Stimulated activated naive B cell treated with anti-CD40 and anti-IgM and Interleukin-4, amounts not matched to agents 10 μg/mL and 1 μg/mL and 100 μg/mL, for 72 hours (primary cell): ENCODE measurements at regions not wholly inside any gene's neighbourhood (a gene's known extent, or its start where the extent isn't known, plus 50 kb on each side); places are given as distances from the start of the nearest gene placed in this dataset.

Source experiments
- ATAC-seq, 2 donors: fragments of 150-1000 bp; cut with Tn5 transposase; replicated peaks; 2 replicates each; pipeline ENCODE4 v1.10.0; 2021; ENCODE audit warnings: moderate library complexity in 1 of 2
- DNase-seq: peaks from one replicate; pipeline ENCODE4 v3.0.0; 2021
- H3K27ac Mint-ChIP-seq: one replicate; pipeline ENCODE4 v1.8.0; 2022; ENCODE audit warnings: mild to moderate bottlenecking, mixed read lengths
- H3K27me3 Mint-ChIP-seq, 2 donors: one replicate each; pipeline ENCODE4 v1.8.0; 2022; ENCODE audit warnings: mixed read lengths in 2 of 2
- H3K36me3 Mint-ChIP-seq, 2 donors: one replicate each; pipeline ENCODE4 v1.8.0; 2022; ENCODE audit warnings: mixed read lengths in 2 of 2, mild to moderate bottlenecking in 1 of 2
- H3K4me1 Mint-ChIP-seq, 2 donors: one replicate each; pipeline ENCODE4 v1.8.0; 2022; ENCODE audit warnings: mixed read lengths in 2 of 2, mild to moderate bottlenecking in 1 of 2
- H3K4me3 Mint-ChIP-seq, 2 donors: one replicate each; pipeline ENCODE4 v1.8.0; 2022; ENCODE audit warnings: mild to moderate bottlenecking in 2 of 2, mixed read lengths in 2 of 2, moderate library complexity in 1 of 2
- H3K9me3 Mint-ChIP-seq, 2 donors: one replicate each; pipeline ENCODE4 v1.8.0; 2022; ENCODE audit warnings: mixed read lengths in 2 of 2, mild to moderate bottlenecking in 1 of 2

DNA sequence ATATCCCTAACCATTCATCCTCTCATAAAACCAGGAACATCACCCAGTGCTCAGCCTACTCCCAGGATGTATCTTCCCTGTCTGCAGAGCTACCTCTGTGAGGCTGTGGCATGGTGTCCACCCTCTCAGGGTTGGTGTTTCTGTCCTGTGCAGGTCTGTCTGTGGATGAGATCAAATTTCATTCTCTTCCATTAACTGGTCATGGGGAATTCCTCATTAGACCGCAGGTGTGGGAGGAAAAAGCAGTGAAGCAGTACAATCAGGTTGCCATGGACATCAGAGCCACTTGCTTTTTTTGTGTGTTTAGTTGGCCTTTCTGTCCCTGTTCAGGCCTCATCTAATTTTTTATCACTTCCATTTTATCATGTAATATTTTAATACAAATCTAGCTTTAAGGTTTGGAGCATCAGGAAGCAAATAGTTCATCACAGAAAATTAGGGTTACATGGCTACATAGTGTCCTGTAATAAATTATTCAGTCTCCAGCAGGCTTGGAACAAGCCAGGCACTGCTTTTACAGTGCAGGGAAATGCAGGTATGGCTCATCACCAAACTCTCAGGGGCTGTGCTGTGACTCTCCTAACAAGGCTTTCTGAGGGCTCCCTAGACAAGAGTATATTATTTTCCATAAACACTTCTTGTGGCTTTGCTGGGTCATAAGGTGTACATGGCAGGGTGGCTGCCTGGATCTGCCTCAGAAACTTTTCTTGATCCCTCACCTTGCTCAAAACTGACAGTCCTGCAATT lies 594.9 kb upstream of the IGFBP3 start:
- Mint-ChIP-seq H3K9me3 (peaks cover 0 to 7% of the 10 kb centered on the region in 2 donors), H3K27ac (no peak overlapping the region), H3K36me3 (no peaks in the 10 kb centered on the region), H3K4me3 (no peak overlapping the region), H3K27me3 (no peaks in the 10 kb centered on the region), H3K4me1 (no peaks in the 10 kb centered on the region)
- ATAC-seq (no peak), DNase-seq (no peak)

DNA sequence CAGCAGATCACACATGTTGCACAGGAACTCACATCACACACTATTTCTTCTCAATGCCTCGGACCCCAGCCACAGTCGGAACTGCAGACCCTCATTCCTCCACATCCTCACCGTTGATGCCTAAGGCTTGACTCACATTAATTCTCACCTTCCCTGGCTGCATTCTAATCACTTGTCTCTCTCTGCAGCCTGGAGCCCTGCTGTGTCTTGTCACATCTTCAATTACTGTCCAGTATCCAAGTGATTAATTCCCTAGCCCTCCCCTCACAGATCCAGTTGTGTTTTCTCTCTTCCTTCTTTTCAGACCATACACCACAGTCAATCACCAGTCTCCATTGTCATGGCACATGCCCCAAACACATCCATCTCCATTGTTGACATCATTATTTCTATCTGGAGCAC lies 592.4 kb upstream of the IGFBP3 start:
- H3K27ac Mint-ChIP-seq, result no peak overlapping the region
- no peaks in the 10 kb centered on the region for H3K4me1 Mint-ChIP-seq
- H3K4me3 Mint-ChIP-seq, result no peak overlapping the region
- no peaks in the 10 kb centered on the region for H3K27me3 Mint-ChIP-seq
- H3K9me3 Mint-ChIP-seq, result peaks cover 0 to 7% of the 10 kb centered on the region in 2 donors
- ATAC-seq (no peak), DNase-seq (no peak)
- H3K36me3 Mint-ChIP-seq, result no peaks in the 10 kb centered on the region

GRCh38 chr7:46512891-46513413 lies 591.9 kb upstream of the IGFBP3 start:
- Mint-ChIP-seq H3K27me3 (no peaks in the 10 kb centered on the region), H3K4me1 (no peaks in the 10 kb centered on the region), H3K9me3 (peaks cover 0 to 6% of the 10 kb centered on the region in 2 donors), H3K4me3 (no peak overlapping the region), H3K27ac (no peak overlapping the region), H3K36me3 (no peaks in the 10 kb centered on the region)
- DNase-seq (no peak), ATAC-seq (no peak)

GRCh38 chr7:46511442-46512215 lies 590.6 kb upstream of the IGFBP3 start:
- DNase-seq, result no peak
- Mint-ChIP-seq H3K4me3 (no peak overlapping the region), H3K9me3 (peaks cover 0 to 7% of the 10 kb centered on the region in 2 donors), H3K4me1 (no peaks in the 10 kb centered on the region), H3K27me3 (no peaks in the 10 kb centered on the region), H3K27ac (no peak overlapping the region), H3K36me3 (no peaks in the 10 kb centered on the region)
- ATAC-seq, result no peak

DNA sequence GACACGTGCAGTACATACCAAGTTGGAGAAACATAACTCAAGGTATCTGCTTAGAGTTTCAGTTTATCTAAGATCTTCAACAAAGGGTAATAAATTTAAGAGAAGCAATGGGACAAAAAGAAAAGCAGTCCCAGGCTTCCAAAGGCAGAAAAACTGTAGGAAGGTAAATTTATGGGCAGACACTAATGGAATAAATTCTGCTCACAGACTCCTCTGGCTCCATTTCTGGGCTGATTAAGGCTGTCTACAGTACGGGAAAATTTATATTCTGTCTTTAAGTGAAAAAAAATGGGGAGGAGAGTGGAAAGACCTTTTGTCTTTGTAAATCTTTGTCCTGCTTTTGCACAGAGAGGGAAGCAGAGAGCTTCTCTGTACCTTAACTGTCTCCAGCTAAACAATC lies 587.5 kb upstream of the IGFBP3 start:
- no peak for ATAC-seq
- H3K36me3 Mint-ChIP-seq, result no peaks in the 10 kb centered on the region

GRCh38 chr7:46507560-46507959 lies 586.5 kb upstream of the IGFBP3 start:
- H3K4me3 Mint-ChIP-seq, result no peak overlapping the region
- H3K9me3 Mint-ChIP-seq, result peaks cover 10 to 16% of the 10 kb centered on the region in 2 donors
- no peak overlapping the region for H3K27ac Mint-ChIP-seq
- DNase-seq, result no peak
- no peaks in the 10 kb centered on the region for H3K36me3 Mint-ChIP-seq
- H3K27me3 Mint-ChIP-seq, result no peaks in the 10 kb centered on the region
- no peak for ATAC-seq
- H3K4me1 Mint-ChIP-seq, result no peaks in the 10 kb centered on the region

More for the DNA sequence above, 587.5 kb upstream of the IGFBP3 start:
- DNase-seq, result no peak
- Mint-ChIP-seq H3K4me1 (no peaks in the 10 kb centered on the region), H3K4me3 (no peak overlapping the region), H3K27me3 (no peaks in the 10 kb centered on the region), H3K9me3 (peaks cover 10 to 16% of the 10 kb centered on the region in 2 donors), H3K27ac (no peak overlapping the region)

- DNase-seq, result no peak
- Mint-ChIP-seq H3K4me1 (no peaks in the 10 kb centered on the region), H3K36me3 (no peaks in the 10 kb centered on the region), H3K4me3 (no peak overlapping the region), H3K27me3 (no peaks in the 10 kb centered on the region), H3K27ac (no peak overlapping the region), H3K9me3 (peaks cover 14 to 17% of the 10 kb centered on the region in 2 donors)
- no peak for ATAC-seq
Observed at GRCh38 chr7:46494441-46494840, 573.4 kb upstream of the IGFBP3 start.

DNA sequence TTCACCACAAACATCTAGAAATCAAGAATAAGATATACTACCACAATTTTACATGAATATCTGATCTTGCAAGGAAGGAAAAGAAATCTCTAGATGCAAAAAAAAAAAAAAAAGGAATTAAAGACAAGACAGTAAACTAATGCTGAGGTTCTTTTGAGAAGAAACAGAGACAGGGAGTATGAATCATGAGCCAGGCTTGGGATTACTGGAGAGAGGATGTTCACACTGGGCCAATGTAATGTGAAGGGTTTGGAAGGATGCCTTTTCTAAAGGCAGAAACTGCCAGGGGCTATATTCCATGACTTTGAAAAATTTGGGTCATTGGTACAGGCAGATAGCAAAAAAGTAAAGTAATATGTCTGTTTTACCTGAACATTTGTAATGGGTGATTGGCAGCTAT lies 573.0 kb upstream of the IGFBP3 start:
- no peak for ATAC-seq
- Mint-ChIP-seq H3K9me3 (peaks cover 14% of the 10 kb centered on the region in 2 donors), H3K27me3 (no peaks in the 10 kb centered on the region), H3K36me3 (no peaks in the 10 kb centered on the region), H3K4me1 (no peaks in the 10 kb centered on the region), H3K27ac (no peak overlapping the region), H3K4me3 (no peak overlapping the region)
- DNase-seq, result no peak

DNA sequence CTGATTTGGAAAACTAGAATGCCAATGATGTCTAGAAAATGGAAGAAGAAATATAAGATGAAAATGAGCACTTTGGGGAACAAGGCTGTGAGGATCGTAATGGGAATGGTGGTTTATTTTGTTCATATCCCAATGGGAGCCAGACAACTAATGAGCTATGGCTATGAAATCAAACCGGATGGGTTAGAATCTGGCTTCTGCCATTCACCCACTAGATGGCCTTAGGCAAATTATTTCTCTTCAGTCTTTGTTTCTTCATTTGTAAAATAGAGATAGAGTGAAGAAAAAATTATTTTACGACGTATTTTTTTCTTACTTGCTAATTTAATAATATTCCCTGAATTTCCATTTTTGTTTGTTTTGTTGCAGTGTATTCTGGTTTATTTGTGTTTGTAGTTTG lies 572.1 kb upstream of the IGFBP3 start:
- no peak overlapping the region for H3K27ac Mint-ChIP-seq
- no peaks in the 10 kb centered on the region for H3K36me3 Mint-ChIP-seq
- H3K4me3 Mint-ChIP-seq, result no peak overlapping the region
- ATAC-seq, result no peak
- H3K4me1 Mint-ChIP-seq, result no peaks in the 10 kb centered on the region
- H3K9me3 Mint-ChIP-seq, result peaks cover 7 to 12% of the 10 kb centered on the region in 2 donors
- no peaks in the 10 kb centered on the region for H3K27me3 Mint-ChIP-seq
- no peak for DNase-seq

DNA sequence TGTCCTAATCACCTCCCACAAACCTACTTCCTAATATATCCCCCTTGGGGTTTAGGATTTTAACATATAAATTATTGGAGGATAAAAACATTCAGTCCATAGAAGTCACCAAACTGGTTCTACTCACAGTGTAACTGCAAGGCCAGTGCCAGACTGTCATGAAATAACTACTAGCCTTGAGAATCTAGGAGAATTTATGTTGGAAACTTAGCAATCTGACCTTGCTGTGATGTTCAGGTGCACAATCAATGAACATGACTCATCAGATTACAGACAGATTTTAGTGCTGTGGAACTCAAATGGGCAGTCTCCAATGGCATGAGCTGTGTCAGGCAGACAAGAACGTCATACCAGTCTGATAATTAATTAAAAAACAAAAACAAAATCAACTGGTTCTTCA lies 571.4 kb upstream of the IGFBP3 start:
- ATAC-seq (no peak), DNase-seq (no peak)
- Mint-ChIP-seq H3K36me3 (no peaks in the 10 kb centered on the region), H3K27ac (no peak overlapping the region), H3K9me3 (peaks cover 4 to 11% of the 10 kb centered on the region in 2 donors), H3K4me3 (no peak overlapping the region), H3K27me3 (no peaks in the 10 kb centered on the region), H3K4me1 (no peaks in the 10 kb centered on the region)

DNA sequence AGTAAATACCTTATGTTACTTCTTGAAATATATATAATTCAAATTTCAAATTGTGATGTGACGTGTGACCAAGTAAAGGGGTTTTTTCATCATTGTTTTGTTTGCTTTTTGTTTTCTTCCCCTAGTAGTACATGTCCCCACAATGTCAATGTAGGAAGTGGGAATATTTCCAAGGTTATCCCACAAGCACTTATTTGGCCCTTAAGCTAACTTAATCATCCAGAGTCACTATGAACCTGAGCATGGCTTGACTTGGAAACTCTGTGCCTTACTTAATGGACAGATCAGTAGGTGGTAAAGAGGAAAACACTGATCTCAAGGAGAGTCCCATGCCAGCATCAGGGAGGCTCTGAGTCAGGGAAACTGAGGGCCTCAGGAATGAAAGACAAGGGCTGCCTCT lies 569.3 kb upstream of the IGFBP3 start:
- Mint-ChIP-seq H3K4me1 (no peaks in the 10 kb centered on the region), H3K27ac (no peak overlapping the region), H3K4me3 (no peak overlapping the region), H3K36me3 (no peaks in the 10 kb centered on the region), H3K9me3 (peaks cover 8% of the 10 kb centered on the region in 2 donors), H3K27me3 (no peaks in the 10 kb centered on the region)
- ATAC-seq (no peak), DNase-seq (no peak)

GRCh38 chr7:46489106-46489505 lies 568.0 kb upstream of the IGFBP3 start:
- no peak for DNase-seq
- Mint-ChIP-seq H3K27me3 (no peaks in the 10 kb centered on the region), H3K36me3 (no peaks in the 10 kb centered on the region), H3K4me3 (no peak overlapping the region), H3K4me1 (no peaks in the 10 kb centered on the region), H3K27ac (no peak overlapping the region), H3K9me3 (peaks cover 3 to 5% of the 10 kb centered on the region in 2 donors)
- no peak for ATAC-seq

GRCh38 chr7:46488607-46489006 lies 567.5 kb upstream of the IGFBP3 start:
- Mint-ChIP-seq H3K4me3 (no peak overlapping the region), H3K9me3 (peaks cover 5 to 7% of the 10 kb centered on the region in 2 donors), H3K27ac (no peak overlapping the region), H3K27me3 (no peaks in the 10 kb centered on the region), H3K4me1 (no peaks in the 10 kb centered on the region), H3K36me3 (no peaks in the 10 kb centered on the region)
- ATAC-seq (no peak), DNase-seq (no peak)

- DNase-seq, result no peak
- Mint-ChIP-seq H3K27me3 (no peaks in the 10 kb centered on the region), H3K27ac (no peak overlapping the region), H3K4me1 (no peaks in the 10 kb centered on the region), H3K36me3 (no peaks in the 10 kb centered on the region), H3K9me3 (peaks cover 5 to 7% of the 10 kb centered on the region in 2 donors), H3K4me3 (no peak overlapping the region)
- ATAC-seq, result no peak
Observed at GRCh38 chr7:46486256-46487206, 565.5 kb upstream of the IGFBP3 start.
